Iris pigment epithelial cell (primary cell): ENCODE measurements at regions not wholly inside any gene's neighbourhood (a gene's known extent, or its start where the extent isn't known, plus 50 kb on each side); places are given as distances from the start of the nearest gene placed in this dataset.

Experiments used
- DNase-seq: peaks from one replicate; pipeline ENCODE4 v3.0.0-alpha.2; 2011; ENCODE audit warnings: low read depth

DNA sequence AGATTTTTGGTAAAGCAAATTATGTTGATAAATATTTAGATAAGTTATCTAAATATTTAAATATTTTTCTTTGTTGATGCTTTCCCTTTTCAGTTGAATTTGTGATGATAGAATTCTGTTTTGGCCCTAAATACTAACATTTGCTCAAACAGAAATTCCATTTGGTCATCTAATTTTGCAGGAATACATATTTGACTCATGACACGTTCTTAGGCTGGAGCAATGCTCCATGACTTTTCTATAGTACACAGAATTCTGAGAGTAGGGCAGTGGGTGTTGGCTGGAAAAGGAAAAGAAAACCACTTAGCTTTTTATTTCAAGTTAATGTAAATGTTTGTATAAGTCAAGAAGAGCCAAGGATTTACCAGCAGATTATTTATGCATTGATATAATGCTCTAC, 58.6 kb upstream of the GK2 start:
- peak; percentile 23 for DNase-seq
